ENCODE measurements at regions not wholly inside any gene's neighbourhood (a gene's known extent, or its start where the extent isn't known, plus 50 kb on each side); places are given as distances from the start of the nearest gene placed in this dataset.

GRCh38 chr18:24801001-24801400, 340.6 kb downstream of the HRH4 start:
- no peak for TF ChIP-seq CTCF (IDR thresholded peaks at IDR 0.05; ENCODE audit: insufficient read depth, missing control alignments)
- DNase-seq (ENCODE audit: insufficient read length, low spot score) (no peak), FAIRE-seq (no peak)

GRCh38 chr18:24802456-24802855, 342.0 kb downstream of the HRH4 start:
- TF ChIP-seq CTCF (IDR thresholded peaks at IDR 0.05; ENCODE audit: insufficient read depth, missing control alignments), result no peak
- FAIRE-seq (no peak), DNase-seq (ENCODE audit: insufficient read length, low spot score) (no peak)

GRCh38 chr18:24805156-24805555, 344.7 kb downstream of the HRH4 start:
- FAIRE-seq (no peak), DNase-seq (ENCODE audit: insufficient read length, low spot score) (no peak)
- no peak for TF ChIP-seq CTCF (IDR thresholded peaks at IDR 0.05; ENCODE audit: insufficient read depth, missing control alignments)

GRCh38 chr18:24809173-24809950, 348.9 kb downstream of the HRH4 start:
- FAIRE-seq (no peak), DNase-seq (ENCODE audit: insufficient read length, low spot score) (no peak)
- TF ChIP-seq CTCF (IDR thresholded peaks at IDR 0.05; ENCODE audit: insufficient read depth, missing control alignments), result no peak

- DNase-seq (ENCODE audit: insufficient read length, low spot score) (no peak), FAIRE-seq (no peak)
Measured at GRCh38 chr18:24810561-24811305, 350.3 kb downstream of the HRH4 start.

GRCh38 chr18:24811950-24812681, 351.7 kb downstream of the HRH4 start:
- TF ChIP-seq CTCF (IDR thresholded peaks at IDR 0.05; ENCODE audit: insufficient read depth, missing control alignments), result no peak
- FAIRE-seq, result no peak
- DNase-seq (ENCODE audit: insufficient read length, low spot score), result no peak

More at GRCh38 chr18:24810561-24811305, 350.3 kb downstream of the HRH4 start:
- TF ChIP-seq CTCF (IDR thresholded peaks at IDR 0.05; ENCODE audit: insufficient read depth, missing control alignments), result no peak

All from D721Med (cell line).